NCI-H2171 treated with DMSO at 0.1 percent for 48 hours (cell line): ENCODE measurements at regions not wholly inside any gene's neighbourhood (a gene's known extent, or its start where the extent isn't known, plus 50 kb on each side); places are given as distances from the start of the nearest gene placed in this dataset.

ENCODE experiments used
- DNase-seq: peaks from one replicate; lab custom pipeline; 2025; lab: John Stamatoyannopoulos, UW

DNA sequence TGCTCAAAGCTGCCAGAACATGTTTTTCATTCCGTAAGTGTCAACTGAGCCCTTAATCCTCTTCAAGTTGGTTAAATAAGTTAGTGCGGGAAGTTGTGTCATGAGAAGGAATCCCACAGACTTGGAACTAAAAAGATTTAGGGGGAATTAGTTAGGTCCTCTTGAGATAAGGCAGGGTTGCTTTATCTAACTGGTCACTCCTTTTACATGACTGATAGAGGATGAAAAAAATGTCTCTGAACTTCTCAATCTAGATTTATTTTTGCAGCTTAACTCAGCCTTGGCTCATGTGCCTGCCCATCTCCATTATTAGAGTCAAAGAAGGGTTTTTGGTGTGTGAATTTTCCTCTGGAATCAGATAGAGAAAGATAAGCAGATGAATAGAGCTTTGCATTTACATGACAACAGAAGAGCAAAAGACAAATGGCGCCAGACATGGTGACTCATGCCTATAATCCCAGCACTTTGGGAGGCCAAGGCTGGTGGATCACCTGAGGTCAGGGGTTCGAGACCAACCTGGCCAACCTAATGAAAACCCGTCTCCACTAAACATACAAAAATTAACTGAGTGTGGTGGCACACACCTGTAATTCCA lies 882.9 kb downstream of the RPA4 start:
- DNase-seq, result no peak

DNA sequence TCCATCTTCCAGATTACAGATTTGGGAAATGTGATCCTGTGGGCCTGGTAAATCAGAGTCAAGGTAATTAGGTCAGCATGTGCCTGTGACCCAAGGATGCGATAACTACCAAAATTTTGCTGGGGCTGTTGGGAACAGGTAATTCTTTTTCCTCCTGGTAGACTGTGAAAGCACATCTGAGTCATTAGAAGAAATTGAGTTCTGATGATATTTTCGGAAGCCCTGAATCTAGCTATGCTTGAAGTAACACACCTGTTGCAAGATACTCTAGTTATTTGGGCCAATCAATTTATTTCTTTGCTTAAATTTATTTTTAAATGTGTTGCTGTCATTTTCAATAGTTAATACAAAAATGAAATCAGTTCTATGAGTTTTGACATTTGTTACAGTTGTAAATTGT lies 903.6 kb downstream of the RPA4 start:
- DNase-seq, result no peak

DNA sequence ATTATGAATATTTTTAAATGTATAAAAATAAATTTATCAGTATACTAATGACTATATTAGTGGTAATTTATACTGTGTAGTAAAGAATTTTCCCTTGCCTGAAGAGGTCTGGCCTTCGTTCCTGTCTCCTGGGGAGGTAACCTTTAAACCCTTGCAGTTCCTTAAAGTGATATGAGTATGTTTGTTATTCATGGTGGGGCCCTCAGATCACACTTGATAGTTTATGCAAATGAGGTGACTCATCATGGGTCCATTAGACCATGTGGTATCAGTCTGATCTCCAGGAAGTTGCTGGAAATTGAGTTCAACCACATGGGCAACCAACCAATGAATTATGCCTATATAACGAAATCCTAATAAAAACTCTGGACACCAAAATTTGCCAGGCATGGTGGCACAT lies 904.1 kb downstream of the RPA4 start:
- no peak for DNase-seq

DNA sequence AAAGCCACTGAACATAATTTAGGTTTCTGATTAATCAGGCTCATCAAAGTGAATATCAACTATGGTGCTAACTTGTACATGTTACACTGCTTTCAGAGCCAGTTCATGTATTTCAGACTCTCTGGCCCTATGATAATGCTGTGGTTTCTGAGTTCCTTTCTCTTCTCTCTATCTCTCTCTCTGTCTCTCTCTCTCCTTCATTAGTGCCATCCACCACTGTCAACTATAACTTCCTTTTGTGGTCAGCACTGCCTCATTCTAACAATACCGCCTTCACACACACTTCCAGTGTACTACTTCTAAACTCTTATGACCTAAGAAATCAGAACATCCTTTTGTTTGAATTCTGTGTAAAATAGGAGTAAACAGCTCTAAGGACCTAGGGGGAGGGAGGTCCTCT lies 907.1 kb downstream of the RPA4 start:
- DNase-seq, result no peak

DNA sequence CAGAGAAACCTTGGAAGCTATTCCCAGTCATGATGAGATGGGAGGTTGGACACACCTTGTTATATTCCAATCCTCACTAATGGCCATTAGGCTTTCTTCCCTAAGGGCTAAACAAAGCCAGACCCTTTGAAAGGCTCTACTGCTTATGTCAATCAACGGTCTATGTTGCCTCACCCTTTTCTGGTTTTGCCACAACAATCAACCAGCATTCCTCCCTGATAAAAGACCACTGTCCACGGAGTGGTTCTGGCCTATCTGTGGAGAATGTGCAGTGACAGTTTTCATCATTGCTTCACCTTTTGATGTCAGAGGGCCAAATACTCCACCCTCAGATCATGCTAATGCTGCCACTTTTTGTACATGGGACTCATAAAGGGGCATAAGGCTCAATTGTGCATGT lies 913.4 kb downstream of the RPA4 start:
- no peak for DNase-seq

DNA sequence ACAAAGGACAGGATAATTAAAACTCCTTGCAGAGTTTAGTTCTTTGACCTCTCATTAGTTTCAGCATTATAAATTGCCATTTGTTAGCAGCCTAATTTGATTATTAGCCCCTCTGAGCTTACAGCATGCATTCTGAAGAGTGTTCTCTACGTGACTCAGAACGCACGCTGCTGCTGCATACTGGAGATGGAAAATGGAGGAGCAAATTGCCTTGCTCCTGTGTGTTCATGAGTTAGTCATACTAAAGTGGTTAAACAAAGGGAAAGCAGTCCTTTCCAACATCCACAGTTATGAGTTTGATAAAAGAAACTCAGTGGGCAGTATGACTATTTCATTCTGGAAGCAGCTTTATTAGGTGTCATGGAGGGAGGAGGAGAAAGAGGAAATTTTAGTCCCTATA lies 922.5 kb downstream of the RPA4 start:
- DNase-seq, result no peak

DNA sequence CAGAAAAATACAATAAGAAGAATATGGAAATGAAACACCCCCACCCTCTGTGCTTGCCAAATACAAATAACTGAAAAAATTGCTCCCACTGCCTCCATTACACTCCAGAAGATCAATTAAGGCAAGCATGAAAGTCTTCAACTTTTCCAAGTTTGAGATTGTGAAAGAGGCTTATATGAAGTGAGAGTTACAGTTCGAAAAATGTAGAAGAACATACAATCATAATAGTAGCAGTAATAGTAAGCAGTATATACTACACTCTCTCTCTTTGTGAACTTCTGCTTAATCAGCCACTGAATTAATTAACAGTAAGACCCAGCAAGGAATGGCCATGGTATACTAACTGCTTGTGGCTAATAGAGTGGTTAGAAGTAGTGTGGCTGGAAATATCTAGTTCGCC lies 923.2 kb downstream of the RPA4 start:
- no peak for DNase-seq

DNA sequence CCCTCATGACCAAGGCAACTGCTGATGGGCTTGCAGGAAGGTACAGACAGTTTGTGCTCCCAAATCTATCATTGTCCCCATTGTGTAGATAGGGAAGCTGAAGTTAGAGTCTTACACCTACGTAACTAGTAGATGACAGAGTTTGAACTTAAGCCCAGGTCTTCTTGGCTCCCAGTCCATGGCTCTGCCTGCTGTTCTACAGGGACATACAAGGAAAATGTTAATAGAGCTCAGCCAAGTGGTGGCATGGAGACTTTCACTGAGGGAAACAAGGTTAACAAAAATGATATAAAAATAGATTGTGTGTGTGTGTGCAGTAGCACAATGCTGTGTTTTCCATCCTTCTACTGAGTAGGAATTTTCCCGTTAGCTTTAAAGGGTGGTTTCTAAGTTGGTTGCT lies 936.5 kb downstream of the RPA4 start:
- DNase-seq, result no peak

DNA sequence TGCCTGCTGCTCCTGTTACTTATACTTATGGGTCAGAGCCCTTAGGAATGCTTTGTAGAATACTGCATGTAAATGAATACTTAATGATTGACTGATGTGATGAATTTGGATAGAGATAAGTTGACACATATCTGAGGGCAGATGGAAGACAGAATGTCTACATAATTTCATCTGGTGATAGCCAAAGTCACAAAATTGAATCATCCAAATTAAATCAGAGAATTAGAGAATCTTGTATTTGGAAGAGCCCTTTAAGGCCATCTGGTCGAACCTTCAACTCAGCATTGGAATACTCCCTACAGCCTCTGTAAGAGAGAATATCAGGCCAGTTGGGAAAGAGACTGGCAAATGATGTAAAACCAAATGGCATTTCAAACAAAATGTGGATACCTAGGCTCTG lies 944.8 kb downstream of the RPA4 start:
- no peak for DNase-seq

DNA sequence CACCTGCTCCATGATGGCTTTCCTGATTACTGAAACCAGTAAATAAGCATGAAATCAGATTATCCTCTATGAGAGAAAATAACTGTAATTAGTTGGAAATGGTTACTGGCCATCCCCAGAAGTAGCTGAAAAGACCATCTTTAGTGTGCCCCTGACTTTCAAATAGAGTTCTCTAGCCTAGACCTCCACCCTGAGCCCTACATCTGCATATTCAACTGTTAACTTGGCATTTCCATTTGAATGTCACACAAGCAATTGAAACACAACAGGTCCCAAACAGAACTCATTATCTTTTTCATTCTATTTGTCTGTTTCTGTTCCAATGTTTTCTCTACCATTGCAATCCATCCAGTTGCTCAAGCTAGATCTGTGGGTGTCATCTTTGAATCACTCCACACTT lies 952.3 kb downstream of the RPA4 start:
- no peak for DNase-seq

DNA sequence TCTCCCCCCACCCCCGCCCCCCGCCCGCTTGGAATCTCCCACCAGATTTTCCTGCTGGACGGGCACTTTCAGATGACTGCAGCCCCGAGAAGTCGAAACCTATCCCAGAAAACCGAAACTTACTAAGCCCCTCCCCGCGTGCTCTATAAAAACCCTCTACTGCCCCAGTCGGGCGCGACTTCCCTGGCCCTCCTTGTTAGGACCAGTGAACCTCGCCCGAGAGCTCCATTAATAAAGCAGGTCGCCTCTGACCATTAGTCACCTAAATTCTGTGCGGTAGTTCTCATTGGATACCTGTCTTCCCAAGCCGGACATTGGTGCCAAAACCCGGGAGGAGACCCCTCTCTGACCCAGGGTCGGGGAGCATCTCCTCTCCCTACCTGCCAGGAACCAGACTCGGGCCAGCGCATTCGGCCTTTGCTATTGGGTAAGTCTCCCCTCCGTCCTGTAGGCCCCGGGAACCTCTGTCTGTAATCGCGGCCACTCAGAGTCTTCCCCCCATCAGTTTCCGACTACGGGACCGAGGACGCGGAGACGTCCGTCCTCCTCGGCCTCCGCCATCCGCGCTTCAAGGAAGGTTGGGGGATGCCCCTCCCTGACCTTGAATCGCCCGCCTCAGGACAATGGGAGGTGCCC lies 958.0 kb downstream of the RPA4 start:
- no peak for DNase-seq

DNA sequence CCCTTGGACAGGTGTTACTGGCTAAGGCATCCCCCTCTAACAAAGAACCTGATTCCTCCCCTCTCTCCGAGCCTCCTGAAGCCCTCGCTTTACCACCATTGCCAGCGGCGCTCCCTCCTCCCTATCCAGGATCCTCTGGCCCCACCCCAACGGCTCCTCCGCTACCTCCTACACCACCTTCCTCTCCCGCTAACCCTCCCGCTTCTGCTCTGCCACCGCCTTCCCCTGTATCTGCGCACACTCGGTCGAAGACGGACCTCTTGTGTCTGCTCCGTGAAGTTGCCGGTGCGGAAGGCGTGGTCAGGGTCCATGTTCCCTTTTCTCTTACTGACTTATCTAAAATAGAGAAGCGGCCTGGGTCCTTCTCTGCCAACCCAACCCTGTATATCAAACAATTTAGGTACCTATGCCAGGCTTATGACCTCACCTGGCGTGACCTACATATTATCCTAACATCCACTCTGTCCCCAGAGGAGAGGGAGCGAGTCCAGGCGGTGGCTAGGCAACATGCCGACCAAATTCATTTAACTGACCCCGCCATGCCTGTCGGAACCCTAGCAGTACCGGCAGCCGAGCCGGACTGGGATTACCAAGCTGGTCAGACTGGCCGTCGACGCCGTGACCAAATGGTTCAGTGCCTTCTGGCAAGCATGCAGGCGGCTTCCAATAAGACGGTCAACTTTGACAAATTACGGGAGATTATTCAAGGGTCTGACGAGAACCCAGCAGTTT lies 958.9 kb downstream of the RPA4 start:
- DNase-seq, result no peak

DNA sequence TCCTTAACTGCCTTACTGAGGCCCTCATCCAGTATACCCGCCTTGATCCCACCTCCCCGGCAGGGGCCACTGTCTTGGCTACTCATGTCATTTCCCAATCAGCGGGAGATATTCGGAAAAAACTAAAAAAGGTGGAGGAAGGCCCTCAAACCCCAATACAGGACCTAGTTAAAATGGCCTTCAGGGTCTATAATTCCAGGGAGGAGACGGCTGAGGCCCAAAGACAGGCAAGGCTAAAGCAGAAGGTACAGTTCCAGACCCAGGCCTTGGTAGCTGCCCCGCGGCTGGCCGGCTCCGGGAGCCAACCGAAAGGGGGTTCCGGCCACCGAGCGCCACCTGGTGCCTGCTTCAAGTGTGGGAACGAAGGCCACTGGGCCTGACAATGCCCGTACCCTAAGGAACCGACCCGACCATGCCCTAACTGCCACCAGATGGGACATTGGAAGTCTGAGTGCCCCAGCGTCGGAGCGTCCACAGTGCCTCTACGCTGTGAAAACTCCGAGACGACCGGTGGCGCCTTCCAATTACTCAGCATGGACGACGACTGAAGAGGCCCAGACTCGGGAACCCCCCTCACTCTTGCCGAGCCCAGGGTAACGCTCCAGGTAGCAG lies 959.6 kb downstream of the RPA4 start:
- DNase-seq, result no peak

DNA sequence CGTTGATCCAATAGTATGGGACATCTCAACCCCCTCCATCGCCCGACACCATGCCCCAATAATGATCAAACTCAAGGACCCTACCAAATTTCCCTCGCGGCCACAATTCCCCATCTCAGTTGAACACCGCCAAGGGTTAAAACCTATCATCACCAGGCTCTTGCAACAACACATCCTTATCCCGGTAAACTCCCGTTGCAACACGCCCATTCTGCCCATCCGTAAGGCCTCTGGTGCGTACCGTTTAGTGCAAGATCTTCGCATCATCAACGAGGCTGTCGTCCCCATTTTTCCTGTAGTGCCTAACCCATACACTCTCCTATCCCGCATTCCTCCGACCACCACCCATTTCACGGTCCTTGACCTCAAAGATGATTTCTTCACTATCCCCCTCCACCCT lies 960.5 kb downstream of the RPA4 start:
- no peak for DNase-seq

DNA sequence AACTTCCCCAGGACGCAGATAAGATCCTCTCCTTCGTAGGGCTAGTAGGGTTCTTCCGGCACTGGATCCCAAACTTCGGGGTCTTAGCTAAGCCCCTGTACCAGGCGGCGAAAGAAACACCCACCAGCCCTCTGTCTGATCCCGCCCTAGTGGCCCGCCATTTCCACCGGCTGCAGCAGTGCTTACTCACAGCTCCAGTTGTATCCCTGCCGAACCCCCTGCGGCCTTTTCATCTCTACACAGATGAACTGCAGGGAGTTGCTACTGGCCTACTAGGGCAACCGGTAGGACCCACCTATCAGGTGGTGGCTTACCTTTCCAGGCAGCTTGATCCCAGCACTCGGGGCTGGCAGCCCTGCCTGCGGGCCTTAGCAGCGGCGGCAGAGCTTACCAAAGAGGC lies 961.2 kb downstream of the RPA4 start:
- no peak for DNase-seq

DNA sequence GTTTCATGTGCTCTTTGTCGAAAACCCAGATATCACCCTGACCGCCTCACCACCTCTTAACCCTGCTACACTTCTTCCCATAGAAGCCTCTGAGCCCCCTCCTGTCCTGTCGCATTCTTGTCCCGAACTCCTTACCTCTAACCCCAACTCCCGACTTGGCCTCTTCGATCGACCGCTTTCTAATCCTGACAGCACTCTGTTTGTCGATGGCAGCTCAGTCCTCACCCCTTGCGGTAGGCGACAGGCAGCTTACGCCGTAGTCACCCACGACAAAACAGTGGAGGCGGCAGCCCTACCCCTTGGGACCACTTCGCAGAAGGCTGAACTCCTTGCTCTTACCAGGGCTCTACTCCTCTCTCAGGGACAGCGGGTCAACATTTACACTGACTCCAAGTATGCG lies 961.7 kb downstream of the RPA4 start:
- DNase-seq, result no peak

DNA sequence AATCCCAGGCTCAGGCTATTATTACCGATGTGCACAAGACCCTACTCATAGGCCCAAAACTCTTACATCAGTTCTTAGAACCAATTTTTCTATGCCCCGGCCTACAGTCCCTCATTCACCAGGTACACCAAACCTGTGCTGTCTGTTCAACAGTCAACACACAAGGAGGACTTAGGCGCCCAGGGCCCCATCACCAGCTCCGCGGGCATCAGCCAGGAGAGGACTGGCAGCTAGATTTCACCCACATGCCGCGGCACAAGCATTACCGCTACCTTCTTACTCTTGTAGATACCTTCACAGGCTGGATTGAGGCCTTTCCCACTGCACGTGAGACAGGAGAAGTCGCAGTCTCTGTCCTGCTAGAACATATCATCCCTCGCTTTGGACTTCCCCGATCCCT lies 962.5 kb downstream of the RPA4 start:
- no peak for DNase-seq

DNA sequence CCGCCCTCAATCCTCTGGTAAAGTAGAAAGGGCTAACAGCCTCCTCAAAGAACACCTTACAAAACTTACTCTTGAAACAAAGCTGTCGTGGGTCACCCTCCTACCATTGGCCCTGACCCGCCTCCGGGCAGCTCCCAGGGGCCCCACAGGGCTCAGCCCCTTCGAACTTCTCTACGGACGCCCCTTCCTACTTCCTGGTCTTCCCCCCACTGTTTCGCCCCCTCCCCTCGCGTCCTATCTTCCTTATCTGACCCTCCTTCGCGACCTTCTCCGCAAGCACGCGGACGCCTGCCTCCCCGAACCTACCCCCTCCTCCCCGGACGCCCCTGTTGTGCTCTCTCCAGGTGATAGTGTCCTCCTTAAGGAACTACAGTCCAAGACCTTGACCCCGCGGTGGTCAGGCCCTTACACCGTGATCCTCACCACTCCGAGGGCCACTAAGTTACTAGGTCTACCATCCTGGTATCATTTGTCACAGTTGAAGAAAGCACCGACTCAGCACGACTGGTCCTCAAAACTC lies 963.1 kb downstream of the RPA4 start:
- DNase-seq, result no peak

DNA sequence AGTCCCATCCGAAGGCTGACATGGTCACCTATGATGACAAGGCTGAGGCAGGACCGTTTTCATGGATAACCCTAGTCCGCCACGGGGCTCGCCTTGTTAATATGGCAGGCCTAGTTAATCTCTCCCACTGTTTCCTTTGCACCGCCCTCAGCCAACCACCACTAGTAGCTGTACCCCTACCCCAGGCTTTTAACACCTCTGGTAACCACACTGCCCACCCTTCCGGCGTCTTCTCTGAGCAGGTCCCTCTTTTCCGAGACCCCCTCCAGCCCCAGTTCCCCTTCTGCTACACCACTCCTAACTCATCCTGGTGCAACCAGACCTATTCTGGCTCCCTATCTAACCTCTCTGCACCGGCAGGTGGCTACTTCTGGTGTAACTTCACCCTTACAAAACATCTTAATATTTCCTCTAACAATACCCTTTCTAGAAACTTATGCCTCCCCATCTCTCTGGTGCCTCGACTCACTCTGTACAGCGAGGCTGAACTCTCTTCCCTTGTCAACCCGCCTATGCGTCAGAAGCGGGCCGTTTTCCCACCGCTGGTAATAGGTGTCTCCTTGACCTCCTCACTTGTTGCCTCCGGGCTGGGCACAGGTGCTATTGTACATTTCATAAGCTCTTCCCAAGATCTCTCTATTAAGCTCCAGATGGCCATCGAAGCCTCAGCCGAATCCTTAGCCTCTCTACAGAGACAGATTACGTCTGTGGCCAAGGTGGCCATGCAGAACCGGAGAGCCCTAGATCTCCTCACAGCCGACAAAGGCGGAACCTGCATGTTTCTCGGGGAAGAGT lies 964.4 kb downstream of the RPA4 start:
- DNase-seq, result no peak

DNA sequence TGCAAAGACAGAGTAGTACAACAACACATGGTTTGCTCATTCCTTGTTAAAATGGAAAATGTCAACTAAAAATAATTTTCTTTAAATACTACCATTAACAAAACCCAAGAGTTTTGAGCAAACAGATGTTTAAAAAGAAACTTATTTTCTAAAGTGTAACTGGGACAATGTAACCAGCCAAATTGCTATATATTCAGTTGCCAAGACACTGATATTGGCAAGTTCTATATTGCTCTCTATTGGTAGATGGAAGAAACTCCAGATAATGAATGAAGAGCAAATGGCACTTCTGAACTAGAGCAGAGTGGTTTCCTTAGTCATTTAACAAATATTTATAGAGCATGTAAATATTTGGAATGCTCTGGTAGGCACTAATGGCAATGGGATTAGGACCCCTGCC lies 966.2 kb downstream of the RPA4 start:
- DNase-seq, result no peak

DNA sequence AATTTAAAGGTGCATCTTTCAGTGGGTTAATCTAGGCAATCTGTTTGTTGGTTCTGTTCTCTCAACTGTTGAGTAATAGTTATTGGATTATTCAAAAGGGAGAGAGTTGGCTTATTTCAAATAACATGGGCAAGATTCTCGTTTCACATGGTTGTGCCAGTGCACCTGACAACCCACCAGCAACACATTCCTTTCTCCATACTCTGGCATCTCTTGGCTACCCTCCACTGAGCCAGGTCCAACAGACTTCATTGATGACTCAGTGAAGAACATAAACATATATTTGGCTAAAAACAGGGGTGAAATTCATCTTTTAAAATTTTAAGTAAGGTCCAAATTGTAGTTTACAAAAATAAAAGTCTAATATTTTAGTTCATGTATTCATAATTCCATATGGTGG lies 967.2 kb downstream of the RPA4 start:
- no peak for DNase-seq

DNA sequence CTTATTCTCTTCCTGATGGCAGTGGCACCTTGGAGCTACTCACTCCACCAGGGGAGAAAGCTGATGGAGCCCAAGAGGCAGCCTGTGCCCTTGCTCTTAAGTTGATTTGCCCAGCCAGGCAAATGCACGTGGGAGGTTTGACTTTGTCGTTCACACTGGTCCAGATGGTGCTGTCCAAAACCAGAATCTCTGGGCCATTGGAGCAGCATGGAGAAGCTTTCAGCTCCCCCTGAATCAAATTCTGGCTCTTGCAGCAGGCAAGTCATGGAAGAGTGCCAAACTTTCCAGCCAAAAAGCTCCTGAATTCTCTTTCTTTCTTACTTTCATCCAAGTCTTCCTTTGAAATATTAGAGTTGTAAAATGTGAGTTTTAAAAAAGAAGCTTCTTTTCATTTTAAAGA lies 970.4 kb downstream of the RPA4 start:
- DNase-seq, result no peak
